Activated CD8-positive, alpha-beta memory T cell treated with anti-CD3 and anti-CD28 coated beads, Interleukin-2, amount 50 U/mL, for 48 hours (primary cell): ENCODE measurements at regions not wholly inside any gene's neighbourhood (a gene's known extent, or its start where the extent isn't known, plus 50 kb on each side); places are given as distances from the start of the nearest gene placed in this dataset.

Source experiments
- DNase-seq: peaks from one replicate; pipeline ENCODE4 v3.0.0-alpha.2; 2020

DNA sequence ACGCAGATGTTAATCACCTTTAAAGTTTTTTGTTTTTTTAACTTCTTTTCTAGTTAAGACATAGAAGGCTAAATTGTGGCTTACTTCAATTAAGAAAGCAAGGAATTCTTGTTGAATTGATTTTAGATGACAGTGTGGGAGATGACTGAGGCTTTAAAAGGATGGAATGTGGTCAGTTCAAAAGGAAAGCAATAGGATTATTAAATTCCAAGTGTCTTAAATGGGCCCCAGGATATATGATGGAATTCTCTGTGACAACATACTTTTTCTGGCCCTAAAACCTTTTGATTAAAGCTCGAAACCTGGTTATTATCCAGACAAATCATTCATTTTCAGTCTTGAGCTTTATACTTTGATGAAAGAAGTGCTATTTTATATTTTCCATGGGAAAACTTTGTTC lies 179.0 kb upstream of the TMEFF2 start:
- DNase-seq, result no peak

DNA sequence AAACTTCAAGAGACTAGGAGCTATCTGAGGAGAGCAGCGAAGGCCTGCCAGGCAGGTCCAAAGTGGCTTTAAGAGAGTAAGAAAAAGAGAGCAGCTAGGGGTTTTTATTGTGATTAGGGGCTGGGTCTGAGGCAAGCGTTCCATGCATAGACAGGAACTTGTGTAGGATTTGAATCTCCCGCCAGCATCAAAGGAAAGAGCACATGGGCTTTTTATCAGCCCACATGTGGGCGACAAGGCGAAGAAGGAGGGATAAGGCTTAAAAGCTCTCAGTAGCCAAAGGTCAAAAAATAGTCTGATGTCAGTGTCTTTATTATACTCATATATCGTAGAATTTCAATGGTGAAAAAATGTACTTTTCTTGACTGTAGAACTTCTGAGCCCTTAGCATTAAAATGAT lies 178.5 kb upstream of the TMEFF2 start:
- no peak for DNase-seq

GRCh38 chr2:192369969-192370368 lies 175.2 kb upstream of the TMEFF2 start:
- no peak for DNase-seq

- DNase-seq, result no peak
Observed at GRCh38 chr2:192357217-192357616, 162.5 kb upstream of the TMEFF2 start.

- DNase-seq, result no peak
Observed at GRCh38 chr2:192354512-192355244, 159.9 kb upstream of the TMEFF2 start.

DNA sequence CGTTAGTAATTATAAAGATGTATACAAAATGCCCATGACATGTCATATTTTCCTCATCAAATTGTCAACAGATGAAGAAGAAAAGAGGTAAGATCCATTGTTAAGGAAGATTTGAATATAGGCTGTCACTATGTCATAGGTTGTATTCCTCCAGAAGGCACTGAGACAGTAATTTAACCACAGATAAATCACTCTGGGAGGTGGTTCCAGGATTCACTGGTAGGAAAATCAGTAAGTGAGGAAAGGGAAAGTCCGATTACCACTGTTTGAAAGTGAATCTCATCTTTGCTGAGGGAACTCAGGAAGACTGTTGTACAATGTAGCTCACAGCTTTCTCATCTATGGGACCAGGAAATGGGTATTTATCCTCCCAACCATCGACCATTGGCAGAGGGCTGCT lies 152.8 kb upstream of the TMEFF2 start:
- no peak for DNase-seq

DNA sequence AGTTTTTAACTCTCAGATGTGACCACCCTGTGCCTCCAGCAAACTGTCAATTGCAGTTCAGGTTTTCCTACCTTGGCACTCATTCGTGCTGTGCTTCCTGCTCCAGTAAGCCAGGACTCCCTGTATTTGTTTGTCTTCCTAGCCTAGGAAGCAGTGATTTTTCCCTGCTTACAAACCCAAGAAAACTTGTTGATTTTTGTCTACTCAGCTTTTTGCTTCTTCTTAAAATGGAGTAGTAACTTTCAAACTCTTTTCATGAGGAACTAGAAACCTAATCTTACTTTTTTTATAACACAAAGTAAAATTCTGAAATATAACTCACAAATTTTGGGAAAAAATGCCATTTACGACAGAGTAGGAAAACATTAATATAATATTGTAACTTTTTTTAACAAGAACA lies 150.6 kb upstream of the TMEFF2 start:
- DNase-seq, result no peak

DNA sequence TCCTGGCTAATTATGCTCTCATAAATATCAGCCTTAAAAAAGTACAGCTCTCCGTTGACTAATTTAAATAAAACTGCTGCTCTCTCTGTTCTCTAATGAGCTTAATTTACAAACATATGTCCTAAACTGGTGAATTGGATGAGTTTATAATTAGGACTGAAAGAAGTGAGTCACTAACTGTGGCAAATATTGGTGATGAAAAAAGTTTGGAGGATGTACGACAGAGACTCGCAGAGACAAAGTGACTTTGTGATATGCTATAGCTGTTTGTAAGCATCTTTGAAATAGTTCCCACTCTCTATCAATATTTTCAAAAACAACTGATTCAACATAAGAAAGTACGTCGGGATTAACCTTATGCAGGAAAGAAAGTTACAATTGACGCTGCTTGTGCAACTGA lies 138.9 kb upstream of the TMEFF2 start:
- DNase-seq, result no peak

- DNase-seq, result no peak
Observed at GRCh38 chr2:192328297-192328696, 133.6 kb upstream of the TMEFF2 start.

DNA sequence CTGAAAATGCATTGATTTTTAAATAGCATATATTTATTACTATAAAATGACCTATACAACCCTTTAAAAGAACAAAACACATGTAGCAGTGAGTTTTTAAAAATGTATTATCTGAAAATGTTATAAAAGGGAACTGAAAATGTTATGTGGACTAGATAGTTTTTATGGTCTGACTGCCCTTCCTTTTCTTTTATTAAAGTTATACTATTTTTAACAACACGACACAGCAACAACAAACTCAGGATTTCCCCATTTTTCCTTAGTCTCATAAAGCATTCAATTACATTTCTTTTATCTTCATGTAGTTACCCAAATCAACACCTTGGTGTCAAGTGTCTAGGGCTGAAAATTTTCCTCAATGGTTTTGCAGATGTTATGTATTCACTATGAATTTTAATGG lies 132.8 kb upstream of the TMEFF2 start:
- DNase-seq, result no peak

GRCh38 chr2:192315543-192315942 lies 120.8 kb upstream of the TMEFF2 start:
- DNase-seq, result no peak

DNA sequence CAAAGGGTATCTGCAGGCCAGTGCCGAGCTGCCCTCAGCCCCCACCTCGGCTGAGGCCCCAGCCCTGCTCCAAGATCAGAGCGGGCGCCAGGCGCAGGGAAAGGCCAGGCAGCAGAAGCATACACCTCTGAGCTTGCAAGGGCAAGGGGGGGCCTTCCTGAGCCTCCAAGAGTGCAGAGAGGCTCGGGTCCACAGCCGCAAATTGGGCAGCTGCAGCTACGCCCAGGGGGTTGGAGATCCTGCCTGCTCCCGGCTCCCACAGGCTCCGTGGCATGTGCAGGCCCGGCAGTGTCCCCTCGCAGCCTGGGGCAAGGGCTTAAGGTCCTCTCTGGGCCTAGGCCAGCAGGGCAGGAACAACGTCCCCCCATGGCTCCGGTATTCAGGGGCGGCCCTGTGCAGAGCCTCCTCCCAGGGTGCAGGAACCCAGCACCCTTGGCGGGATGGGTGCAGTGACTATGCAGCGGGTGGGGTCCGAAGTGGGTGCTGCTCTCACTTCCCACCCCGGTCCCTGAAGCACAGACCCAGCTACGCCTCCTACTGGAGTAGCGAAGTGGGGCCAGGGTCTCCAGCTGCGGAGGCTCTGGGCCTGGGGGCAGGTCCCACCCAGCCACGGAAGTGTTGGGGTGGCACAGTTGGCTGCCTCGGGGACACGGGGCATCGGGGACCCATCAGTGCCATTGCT lies 120.2 kb upstream of the TMEFF2 start:
- DNase-seq, result no peak

GRCh38 chr2:192313773-192314172 lies 119.0 kb upstream of the TMEFF2 start:
- no peak for DNase-seq

DNA sequence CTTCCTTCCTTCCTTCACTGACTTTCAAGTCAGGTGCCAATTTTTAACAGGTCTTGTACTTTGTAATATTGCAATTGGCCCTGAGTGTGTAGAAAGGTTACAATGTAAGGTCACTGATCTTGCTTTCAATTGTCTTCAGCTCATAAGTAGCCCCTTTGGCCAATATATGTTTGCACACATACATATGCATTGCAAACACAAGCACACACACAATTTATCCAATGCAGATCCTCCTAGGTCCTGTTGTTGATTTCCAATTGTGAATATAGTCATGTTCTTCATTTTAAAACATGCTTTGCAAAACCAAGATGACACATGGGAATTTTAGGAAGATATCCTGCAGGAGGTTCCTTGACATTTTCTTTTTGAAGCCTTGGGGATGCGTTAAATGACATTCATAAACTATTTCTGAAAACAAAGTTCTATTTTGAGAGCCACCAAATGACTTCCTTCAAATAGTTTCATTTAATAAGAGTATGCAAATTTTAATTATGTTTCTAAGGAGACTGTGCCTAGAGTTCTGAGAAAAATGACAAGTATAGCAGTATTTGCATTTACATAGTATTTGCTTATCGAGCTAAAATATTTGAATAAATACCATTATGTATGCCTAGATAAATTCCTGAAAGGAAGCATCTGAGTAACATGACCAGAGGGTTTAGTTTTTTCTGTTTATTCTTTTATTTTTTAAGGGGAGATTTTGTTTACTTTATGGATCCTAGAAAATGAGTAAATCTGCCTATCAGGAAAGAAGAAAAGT lies 117.1 kb upstream of the TMEFF2 start:
- DNase-seq, result no peak

DNA sequence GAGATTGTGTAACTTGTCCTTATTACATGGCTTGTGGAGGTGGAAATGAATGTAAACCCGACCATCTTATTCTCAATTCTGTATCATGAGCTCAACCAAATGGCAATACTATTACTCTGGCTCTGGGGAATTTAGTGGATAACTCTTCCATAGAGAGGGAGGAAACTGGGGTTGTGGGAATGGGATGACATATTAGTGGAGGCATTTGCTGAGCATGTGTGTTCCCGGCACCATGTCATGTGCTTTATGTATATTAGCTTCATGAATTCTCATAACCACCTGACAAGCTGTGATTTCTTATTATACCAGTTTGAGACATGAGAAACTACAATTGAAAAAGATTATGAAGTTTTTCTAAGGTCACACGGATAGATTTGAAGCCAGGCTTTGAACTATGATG lies 112.8 kb upstream of the TMEFF2 start:
- DNase-seq, result no peak

DNA sequence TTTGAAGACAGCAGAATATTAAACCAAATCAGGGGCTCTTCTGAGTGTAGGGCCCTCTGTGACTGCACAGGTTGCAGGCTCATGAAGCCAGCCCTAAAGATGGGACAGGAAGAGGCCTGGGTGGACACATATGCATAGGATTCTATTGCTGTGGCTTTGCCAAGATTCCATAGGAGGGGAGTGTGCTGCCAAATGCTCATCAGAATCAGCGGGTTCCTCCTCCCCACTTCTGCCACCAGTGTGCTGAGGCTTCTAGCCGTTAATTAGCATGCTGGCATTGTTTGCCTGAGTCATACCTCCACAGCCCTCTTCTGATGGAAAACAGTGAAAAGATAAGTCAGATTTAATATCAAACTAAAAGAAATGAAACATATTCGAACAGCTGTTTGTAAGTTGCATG lies 103.9 kb upstream of the TMEFF2 start:
- DNase-seq, result no peak

GRCh38 chr2:192292478-192292877 lies 97.7 kb upstream of the TMEFF2 start:
- DNase-seq, result no peak

DNA sequence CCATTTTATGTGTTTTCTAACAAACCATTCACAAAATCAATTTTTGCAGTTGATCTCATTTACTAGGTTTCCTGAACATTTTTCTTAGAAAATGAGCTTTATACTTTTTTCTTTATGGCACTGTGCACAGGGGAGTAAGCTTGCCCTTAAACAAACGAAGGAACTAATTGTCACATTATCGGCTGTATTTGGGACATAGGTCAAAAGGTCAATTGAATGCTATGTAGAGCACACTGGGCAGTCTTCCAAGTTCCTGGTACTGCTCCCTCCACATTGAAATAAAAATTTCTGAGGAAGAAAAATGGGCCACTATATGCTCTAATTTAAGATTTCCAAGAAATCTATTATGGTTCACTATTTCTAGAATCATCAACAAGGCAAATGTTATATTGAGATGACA lies 93.6 kb upstream of the TMEFF2 start:
- no peak for DNase-seq

- DNase-seq, result no peak
Observed at GRCh38 chr2:192286093-192286701, 91.5 kb upstream of the TMEFF2 start.

DNA sequence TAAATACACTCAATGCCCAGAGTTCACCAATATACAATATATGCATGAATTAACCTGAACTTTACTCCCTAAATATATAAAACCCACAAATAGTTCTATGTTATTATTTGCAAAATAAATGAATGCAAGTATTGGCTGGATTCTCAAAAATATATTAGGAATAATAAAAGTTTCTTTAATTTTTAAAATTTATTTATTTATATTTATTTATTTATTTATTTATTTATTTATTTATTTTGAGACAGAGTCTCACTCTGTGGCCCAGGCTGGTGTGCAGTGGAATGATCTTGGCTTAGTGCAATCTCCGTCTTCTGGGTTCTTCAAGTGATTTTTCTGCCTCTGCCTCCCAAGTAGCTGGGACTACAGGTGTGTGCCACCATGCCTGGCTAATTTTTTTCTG lies 88.7 kb upstream of the TMEFF2 start:
- DNase-seq, result no peak

DNA sequence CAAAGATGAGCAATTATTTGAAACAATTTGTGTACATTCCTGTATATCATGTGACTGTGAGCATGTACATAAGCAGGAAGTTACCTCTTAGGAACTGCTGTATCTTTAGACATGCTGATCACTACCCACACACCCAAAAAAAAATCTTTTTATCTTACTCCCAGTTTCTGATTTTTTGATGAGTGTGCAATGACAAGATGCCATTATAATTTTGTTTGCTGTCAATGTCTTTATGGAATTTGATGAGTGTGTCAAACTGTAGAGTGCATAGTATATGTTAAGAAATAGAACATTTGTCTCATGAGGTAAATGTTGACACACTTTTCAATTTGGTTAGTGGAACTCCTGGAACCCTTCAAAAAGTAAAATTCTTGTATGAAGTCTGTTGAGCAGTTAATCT lies 84.0 kb upstream of the TMEFF2 start:
- DNase-seq, result no peak

DNA sequence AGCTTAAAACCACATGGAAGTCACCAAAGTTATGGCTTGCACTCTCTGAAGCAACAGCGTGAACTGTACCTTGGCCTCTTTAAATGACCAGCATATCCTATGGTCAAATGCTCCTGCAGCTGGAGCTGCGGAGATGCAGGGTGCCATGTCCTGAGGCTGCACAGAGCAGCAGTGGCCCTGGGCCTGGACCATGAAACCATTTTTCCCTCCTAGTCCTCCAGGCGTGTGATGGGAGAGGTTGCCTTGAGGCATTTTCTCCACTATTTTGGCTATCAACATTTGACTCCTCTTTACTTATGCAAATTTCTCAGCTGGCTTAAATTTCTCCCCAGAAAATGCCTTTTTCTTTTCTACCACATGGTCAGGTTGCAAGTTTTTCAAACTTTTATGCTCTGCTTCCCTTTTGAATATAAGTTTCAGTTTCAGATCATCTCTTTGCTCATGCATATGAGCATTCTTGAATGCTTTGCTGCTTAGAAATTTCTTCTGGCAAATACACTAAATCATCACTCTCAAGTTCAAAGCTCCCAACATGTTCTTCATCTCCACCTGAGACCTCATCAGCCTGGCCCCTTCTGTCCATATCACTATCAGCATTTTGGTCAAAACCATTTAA lies 82.9 kb upstream of the TMEFF2 start:
- no peak for DNase-seq

DNA sequence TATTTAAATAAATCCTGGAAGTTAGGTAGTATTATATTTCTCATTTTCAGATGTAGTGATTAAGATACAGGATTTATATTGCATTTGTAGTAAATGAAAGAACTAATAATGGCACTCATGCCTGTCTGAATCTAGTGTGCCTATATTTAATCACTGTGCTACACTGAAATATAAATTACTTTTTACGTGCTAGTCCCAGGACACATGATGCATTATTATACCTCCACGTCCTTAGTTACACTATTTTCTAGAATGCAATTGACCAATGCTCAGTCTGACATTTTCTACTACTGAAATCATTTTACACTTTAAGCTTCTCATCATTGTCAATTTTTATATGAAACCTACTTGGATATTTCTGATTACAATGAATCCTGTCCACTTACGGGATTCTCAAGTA lies 80.9 kb upstream of the TMEFF2 start:
- no peak for DNase-seq
